ENCODE measurements at regions not wholly inside any gene's neighbourhood (a gene's known extent, or its start where the extent isn't known, plus 50 kb on each side); places are given as distances from the start of the nearest gene placed in this dataset.

GRCh38 chr9:113657765-113658544, 194.4 kb downstream of the RGS3 start (continued):
- TF ChIP-seq KDM5A (IDR thresholded peaks at IDR 0.05; ENCODE audit: low read length), result no peak
- no peak for TF ChIP-seq SUZ12 (IDR thresholded peaks at IDR 0.05; ENCODE audit: low read length)
- TF ChIP-seq HDAC6 (IDR thresholded peaks at IDR 0.05; ENCODE audit: low read depth, low read length), result no peak
- no peak for TF ChIP-seq JUN (IDR thresholded peaks at IDR 0.05; ENCODE audit: low read depth, low read length)
- TF ChIP-seq CHD2 (IDR thresholded peaks at IDR 0.05; ENCODE audit: low read length), result no peak
- no peak for TF ChIP-seq YY1 (IDR thresholded peaks at IDR 0.05; ENCODE audit: low read depth, low read length)
- TF ChIP-seq, protein P1, sequence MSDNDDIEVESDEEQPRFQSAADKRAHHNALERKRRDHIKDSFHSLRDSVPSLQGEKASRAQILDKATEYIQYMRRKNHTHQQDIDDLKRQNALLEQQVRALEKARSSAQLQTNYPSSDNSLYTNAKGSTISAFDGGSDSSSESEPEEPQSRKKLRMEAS (IDR thresholded peaks at IDR 0.05), result peak; percentile 29; the same call in 1 of the 2 replicates
- no peak for TF ChIP-seq ZNF274 (IDR thresholded peaks at IDR 0.05; ENCODE audit: borderline replicate concordance, extremely low read depth, low read length)
- TF ChIP-seq SAP30 (IDR thresholded peaks at IDR 0.05; ENCODE audit: insufficient read depth, insufficient replicate concordance, low read length), result no peak
- TF ChIP-seq BACH1 (IDR thresholded peaks at IDR 0.05; ENCODE audit: low read length), result peak; percentile 33; the same call in 1 of the 2 replicates
- no peak for TF ChIP-seq HDAC2 (IDR thresholded peaks at IDR 0.05; ENCODE audit: borderline replicate concordance in 1 of 2, low read depth in 2 of 2, low read length in 2 of 2)
- TF ChIP-seq BRCA1 (IDR thresholded peaks at IDR 0.05; ENCODE audit: low read depth, low read length), result peak; percentile 20; the same call in 1 of the 2 replicates
- TF ChIP-seq EP300 (IDR thresholded peaks at IDR 0.05; ENCODE audit: borderline replicate concordance in 1 of 2, low read depth in 2 of 2, low read length in 2 of 2), result no peak
- TF ChIP-seq SP1 (IDR thresholded peaks at IDR 0.05; ENCODE audit: low read depth, low read length), result no peak
